Fibroblast of skin of left biceps (primary cell): ENCODE measurements at regions not wholly inside any gene's neighbourhood (a gene's known extent, or its start where the extent isn't known, plus 50 kb on each side); places are given as distances from the start of the nearest gene placed in this dataset.

Experiments
- DNase-seq, 2 experiments: peaks; one replicate each; pipeline ENCODE4 v3.0.0-alpha.2; 2013; ENCODE audit warnings: low read depth in 2 of 2

- DNase-seq = no peak
These were observed 298.0 kb upstream of the SOX11 start for GRCh38 chr2:5394223-5394622.

DNA sequence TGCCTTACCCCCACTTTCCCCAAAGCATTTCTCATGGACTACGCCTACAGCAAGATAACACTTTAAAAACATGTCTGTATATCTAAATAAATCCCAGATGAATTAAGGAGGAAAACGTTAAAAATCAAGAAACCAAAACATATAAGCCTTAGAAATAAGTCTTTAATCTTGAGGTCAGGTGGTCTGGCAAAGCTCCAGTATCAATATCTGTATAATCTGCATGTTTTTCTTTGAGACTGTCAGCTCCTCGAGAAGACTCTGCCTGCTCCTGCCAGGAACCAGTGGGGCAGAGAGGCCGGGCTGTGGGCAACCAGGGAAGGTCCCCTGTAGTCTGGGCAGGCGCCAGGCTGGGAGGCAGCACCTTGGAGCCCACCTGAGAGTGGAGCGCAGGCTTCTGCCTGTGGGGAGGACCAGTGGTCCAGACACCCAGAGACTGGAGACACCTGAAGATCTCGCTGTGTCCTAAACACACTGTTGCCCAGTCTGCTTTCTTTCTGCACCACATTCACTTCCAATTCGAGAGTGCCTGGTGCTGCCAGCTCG lies 291.0 kb upstream of the SOX11 start:
- no peak for DNase-seq

DNA sequence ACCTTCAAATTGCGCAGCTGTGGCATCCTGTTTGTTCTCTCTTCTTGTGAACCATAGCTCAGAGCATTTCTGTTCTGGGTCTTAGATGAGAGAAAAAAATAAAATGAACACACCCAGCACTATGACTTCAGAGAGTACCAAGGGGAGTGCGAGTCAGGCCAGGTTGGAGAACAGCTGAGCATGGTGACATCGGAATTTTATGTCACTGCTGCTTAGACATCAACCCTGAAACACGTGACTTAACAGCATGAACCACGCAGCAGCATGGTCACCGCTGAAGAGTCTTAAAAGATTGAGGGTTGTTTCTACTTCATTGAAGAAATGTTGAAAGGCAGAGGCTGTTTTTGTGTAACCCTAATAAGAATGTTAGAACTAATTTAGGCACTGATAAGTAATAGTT lies 288.8 kb upstream of the SOX11 start:
- no peak for DNase-seq

DNA sequence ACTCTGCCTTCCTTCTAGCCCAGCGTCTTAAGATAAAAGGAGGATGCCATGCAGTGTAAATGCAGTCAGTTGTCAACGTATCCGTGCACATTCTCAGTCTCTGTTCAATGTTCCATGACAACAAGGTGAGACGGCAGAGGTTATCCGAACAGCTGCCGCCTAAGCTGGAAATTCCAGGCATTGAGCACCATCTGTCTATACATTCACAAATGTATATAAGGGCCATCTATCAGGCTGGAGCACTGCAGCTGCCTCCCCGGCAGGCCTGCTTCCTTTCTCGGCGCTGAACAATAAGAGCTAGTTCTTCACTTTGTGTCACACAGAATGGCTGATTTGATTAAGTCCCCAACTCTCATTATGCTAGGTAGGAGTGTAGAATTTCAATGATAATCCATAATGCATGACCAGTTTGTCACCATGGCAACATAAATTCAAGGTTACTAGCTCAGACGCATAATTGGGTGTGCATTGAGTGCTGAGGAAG lies 282.2 kb upstream of the SOX11 start:
- DNase-seq = no peak

DNA sequence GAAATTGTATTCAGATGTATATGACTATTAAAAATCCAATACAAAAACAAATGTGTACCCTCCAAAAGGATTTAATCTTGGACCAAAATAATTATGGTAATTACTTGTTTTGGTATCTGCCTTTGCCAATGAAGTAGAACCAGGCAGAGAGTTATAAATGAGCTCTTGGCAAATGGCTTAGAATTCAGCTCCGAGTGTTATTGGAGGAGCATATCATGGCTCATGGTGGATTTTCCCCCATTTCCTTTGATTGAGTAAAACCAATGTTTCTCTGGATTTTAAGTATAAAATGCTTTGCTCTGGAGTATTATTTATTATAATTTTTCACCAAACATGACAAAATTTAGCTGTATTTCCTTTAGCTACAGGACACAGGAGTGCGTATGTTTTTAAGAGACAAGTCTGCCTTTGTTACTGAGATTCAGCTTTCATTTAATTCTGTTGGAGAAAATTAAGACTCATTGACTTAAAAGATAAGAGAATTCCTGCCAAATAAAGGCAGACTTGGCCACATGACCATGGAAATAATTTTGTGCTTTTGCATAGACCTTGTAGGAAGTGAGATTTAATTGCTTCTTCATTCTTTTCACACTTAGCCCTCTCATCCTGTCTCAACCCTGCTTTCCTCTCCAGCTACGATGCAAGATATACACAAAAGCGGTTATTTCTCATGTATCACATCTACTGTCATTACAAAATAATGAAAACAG lies 281.0 kb upstream of the SOX11 start:
- DNase-seq = no peak

GRCh38 chr2:5412001-5412400 lies 280.2 kb upstream of the SOX11 start:
- DNase-seq = no peak

DNA sequence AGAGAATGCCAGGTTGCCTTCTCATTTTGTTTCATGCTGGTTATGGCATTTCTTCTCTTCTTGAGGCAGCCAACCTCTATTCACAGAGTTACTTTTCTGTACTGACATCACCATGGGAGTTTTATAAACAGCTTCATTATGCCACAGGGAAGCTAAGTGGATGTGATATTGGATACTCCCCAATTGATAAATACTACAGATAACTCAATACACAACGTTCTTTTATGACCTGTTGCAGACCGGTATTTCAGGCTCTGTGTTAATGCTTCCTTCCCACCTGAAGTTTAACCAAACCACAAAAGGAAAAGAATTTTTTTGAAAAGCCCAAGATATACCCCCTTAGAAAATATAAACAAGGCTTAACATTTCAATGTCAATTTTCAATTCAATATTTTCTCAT lies 258.3 kb upstream of the SOX11 start:
- DNase-seq = no peak

- DNase-seq = no peak
These were observed 254.8 kb upstream of the SOX11 start for GRCh38 chr2:5437375-5437774.

GRCh38 chr2:5440174-5440573 lies 252.0 kb upstream of the SOX11 start:
- no peak for DNase-seq

DNA sequence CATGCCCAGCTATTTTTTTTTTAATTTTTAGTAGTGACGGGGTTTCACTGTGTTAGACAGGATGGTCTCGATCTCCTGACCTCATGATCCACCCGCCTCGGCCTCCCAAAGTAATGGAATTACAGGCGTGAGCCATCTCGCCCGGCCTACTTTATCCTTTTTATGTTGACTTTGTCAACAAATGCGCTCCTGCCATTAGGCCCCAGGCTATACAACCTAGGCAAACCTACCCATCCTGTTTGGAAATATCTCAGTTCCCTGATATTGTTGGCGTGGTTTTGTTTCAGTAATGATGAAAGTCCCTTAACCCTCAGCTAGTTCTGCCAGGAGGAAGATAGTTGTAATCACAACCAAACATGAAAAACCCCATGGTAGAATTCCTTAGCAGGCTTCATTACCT lies 249.4 kb upstream of the SOX11 start:
- DNase-seq = no peak

- no peak for DNase-seq
These were observed 248.0 kb upstream of the SOX11 start for GRCh38 chr2:5444168-5444567.

DNA sequence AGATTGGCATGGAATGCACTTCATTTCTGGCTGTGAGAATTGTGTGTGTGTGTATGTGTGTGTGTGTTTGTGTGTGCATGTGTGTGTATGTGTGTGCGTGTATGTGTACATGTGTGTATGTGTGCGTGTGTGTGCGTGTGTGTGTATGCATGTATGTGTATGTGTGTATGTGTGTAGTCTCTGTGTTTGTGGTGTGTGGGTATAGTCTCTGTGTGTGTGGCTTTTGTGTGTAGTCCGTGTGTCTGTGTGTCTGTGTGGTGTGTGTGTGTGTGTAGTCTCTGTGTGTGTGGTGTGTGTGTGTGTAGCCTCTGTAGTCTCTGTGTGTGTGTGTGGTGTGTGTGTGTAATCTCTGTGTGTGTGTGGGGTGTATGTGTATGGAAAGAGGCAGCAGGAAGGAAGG lies 247.3 kb upstream of the SOX11 start:
- no peak for DNase-seq

GRCh38 chr2:5449867-5450266 lies 242.3 kb upstream of the SOX11 start:
- DNase-seq = no peak

GRCh38 chr2:5453220-5454050 lies 238.7 kb upstream of the SOX11 start:
- DNase-seq = peak; percentile 33 to 37

DNA sequence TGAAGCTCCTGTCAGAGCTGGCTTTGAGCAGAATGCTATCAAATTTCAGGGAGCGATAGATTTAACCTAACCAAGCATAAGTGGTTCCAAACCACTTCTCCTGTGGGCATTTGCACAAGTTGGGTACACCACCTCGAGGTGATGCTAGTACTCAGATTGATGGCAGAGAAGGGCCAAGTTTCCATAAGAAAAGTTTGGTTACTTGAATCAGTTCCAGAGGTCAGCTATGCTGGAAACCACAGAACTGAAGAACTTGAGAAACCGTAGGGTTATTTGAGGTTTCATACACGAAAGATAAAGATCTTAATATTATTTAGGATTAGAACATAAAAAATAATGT lies 238.2 kb upstream of the SOX11 start:
- no peak for DNase-seq

DNA sequence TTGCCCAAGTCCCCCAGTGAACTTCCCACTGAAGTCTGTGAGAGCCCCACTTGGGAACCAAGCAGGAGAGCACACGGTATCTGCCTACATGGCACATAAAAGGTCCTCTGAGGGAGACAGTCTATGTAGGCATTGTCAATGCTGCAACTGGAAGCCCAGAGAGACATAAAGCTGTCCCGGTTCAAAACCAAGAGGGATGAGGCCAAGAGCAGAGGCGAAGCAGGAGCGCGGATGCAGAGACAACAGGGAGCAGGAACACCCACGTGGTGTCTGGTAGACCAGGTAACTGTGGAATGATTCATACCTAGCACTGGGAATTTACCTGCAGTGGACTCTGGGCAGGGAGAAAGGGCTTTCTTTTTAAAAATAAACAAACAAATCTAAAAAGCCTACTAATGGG lies 233.1 kb upstream of the SOX11 start:
- no peak for DNase-seq

GRCh38 chr2:5464657-5465056 lies 227.5 kb upstream of the SOX11 start:
- DNase-seq = no peak

DNA sequence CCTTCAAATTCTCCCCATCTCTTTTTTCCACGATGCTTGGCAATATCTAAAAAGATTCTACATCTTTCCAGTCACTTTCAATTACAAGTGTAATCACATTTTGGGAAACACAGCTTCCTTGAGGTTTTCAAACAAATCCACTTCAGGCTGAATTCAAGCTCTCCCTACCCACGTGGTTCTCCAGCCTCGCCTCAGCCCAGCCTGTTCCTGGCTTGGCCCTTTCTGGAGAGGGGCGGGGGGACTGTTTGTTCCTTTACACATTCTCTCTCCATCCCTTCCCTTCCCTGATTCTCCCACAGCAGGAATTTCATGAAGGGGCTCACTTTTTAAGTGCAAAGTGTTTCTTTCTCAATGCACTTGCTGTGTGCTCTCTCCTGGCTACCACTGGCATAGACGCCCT lies 226.3 kb upstream of the SOX11 start:
- no peak for DNase-seq

GRCh38 chr2:5467178-5467905 lies 224.8 kb upstream of the SOX11 start:
- DNase-seq = no peak

- no peak for DNase-seq
These were observed 219.5 kb upstream of the SOX11 start for GRCh38 chr2:5472673-5473072.

DNA sequence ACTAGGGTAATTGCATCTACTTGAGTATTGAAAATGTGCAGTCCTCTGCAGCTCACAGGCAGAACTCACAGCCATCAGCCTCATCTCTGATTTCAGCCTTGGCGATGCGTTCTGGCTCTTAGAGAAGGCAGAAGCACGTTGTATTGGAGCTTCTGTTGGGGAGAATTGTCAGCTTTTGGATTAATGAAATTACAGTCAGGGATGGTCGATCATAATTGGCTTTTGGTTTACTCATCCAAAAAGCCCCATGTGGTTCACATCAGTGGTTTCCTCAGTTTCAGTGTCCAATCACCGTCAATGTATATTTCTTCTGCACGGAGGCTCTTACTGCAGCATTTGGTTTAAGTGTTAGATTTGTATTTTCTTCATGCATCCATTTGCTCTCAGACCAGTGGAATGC lies 218.5 kb upstream of the SOX11 start:
- DNase-seq = peak; percentile 80

DNA sequence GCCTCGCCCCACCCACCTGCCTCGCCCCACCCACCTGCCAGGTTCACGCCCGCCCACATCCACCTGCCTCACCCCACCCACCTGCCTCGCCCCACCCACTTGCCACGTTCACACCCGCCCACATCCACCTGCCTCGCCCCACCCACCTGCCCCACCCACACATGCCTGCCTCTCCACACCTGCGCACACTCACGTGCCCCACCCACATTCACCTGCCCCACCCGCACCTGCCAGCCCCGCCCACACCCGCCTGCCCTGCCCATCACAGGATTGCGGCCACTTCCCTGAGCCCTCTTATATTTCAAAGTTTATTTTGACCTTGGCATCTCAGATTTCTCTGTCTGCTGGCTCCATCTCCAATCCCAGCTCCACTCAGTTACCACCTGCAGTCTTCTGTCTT lies 217.5 kb upstream of the SOX11 start:
- DNase-seq = no peak
